Ascending aorta (tissue), 2 donors: ENCODE measurements at regions not wholly inside any gene's neighbourhood (a gene's known extent, or its start where the extent isn't known, plus 50 kb on each side); places are given as distances from the start of the nearest gene placed in this dataset.

Experiments used
- DNase-seq, 2 donors: peaks; one replicate each; pipeline ENCODE4 v3.0.0-alpha.2; 2019; ENCODE audit warnings: low spot score in 2 of 2
- H3K27ac ChIP-seq, 2 donors: fragments of 200-600 bp; sonication (generic); one replicate each; pipeline ENCODE4 v1.5.1; 2016 to 2017; ENCODE audit warnings: mild to moderate bottlenecking in 1 of 2
- H3K27me3 ChIP-seq: fragments of 200-600 bp; sonication (generic); one replicate; pipeline ENCODE4 v1.5.1; 2017
- H3K36me3 ChIP-seq, 2 donors: fragments of 200-600 bp; sonication (generic); one replicate each; pipeline ENCODE4 v1.5.1; 2016
- H3K4me1 ChIP-seq, 2 donors: fragments of 200-600 bp; sonication (generic); one replicate each; pipeline ENCODE4 v1.5.1; 2016 to 2017; ENCODE audit warnings: mild to moderate bottlenecking in 1 of 2
- H3K4me3 ChIP-seq, 2 donors: fragments of 200-600 bp; sonication (generic); one replicate each; pipeline ENCODE4 v1.5.1; 2016 to 2017; ENCODE audit warnings: mild to moderate bottlenecking in 1 of 2
- H3K9me3 ChIP-seq, 2 donors: fragments of 200-600 bp; sonication (generic); one replicate each; pipeline ENCODE4 v1.5.1; 2016
- intact Hi-C: fragments of 100-400 bp; cut with DNase I; formaldehyde crosslinking; loops from one replicate; pipeline ENCODE4 v1.15.1; 2023
- TF ChIP-seq, protein P1 (sequence below), 3 experiments: fragments of 200-600 bp in 2 of 3; fragments of 450-650 bp in 1 of 3; sonication (generic) in 2 of 3; IDR thresholded peaks; one replicate each; pipeline ENCODE4 v1.5.1; 2016 to 2019; ENCODE audit warnings: antibody characterized with exemption in 3 of 3, mild to moderate bottlenecking in 1 of 3, moderate library complexity in 1 of 3

DNA sequence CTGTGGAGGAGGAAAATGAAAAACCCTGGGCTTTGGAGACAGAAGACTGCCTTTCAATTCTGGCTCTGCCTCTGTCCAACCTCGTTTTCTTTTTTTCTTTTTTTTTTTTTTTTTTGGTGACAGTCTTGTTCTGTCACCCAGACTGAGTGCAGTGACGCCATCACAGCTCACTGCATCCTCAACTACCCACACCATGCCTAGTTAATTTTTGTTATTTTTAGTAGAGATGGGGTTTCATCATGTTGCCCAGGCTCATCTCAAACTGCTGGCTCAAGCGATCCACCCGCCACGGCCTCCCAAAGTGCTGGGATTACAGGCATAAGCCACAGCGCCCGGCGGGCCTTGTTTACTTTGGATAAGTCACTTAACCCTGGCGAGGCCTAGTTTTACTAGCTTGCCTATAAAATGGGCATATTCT, 66.3 kb upstream of the SLC25A26 start:
- Histone ChIP-seq H3K9me3 (no peaks in the 10 kb centered on the region), H3K36me3 (no peaks in the 10 kb centered on the region), H3K27me3 (no peaks in the 10 kb centered on the region), H3K4me1 (peaks cover 0 to 16% of the 10 kb centered on the region in 2 donors), H3K27ac (no peak overlapping the region), H3K4me3 (peak overlapping the region; percentile 50 to 58)
- intact Hi-C loops = no loop called here
- no peak for DNase-seq
- TF ChIP-seq, protein P1, sequence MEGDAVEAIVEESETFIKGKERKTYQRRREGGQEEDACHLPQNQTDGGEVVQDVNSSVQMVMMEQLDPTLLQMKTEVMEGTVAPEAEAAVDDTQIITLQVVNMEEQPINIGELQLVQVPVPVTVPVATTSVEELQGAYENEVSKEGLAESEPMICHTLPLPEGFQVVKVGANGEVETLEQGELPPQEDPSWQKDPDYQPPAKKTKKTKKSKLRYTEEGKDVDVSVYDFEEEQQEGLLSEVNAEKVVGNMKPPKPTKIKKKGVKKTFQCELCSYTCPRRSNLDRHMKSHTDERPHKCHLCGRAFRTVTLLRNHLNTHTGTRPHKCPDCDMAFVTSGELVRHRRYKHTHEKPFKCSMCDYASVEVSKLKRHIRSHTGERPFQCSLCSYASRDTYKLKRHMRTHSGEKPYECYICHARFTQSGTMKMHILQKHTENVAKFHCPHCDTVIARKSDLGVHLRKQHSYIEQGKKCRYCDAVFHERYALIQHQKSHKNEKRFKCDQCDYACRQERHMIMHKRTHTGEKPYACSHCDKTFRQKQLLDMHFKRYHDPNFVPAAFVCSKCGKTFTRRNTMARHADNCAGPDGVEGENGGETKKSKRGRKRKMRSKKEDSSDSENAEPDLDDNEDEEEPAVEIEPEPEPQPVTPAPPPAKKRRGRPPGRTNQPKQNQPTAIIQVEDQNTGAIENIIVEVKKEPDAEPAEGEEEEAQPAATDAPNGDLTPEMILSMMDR (IDR thresholded peaks at IDR 0.05) = no peak

- no peaks in the 10 kb centered on the region for H3K9me3 ChIP-seq
- no peaks in the 10 kb centered on the region for H3K27me3 ChIP-seq
- intact Hi-C loops = no loop called here
- peak overlapping the region; percentile 31 to 33 for H3K27ac ChIP-seq
- no peak for DNase-seq
- peaks cover 0 to 16% of the 10 kb centered on the region in 2 donors for H3K4me1 ChIP-seq
- H3K4me3 ChIP-seq = peak overlapping the region; percentile 50 to 58
- no peaks in the 10 kb centered on the region for H3K36me3 ChIP-seq
- TF ChIP-seq, protein P1 (IDR thresholded peaks at IDR 0.05) = no peak
These were observed 67.0 kb upstream of the SLC25A26 start for GRCh38 chr3:66153481-66154443.

GRCh38 chr3:66152336-66152735, 68.5 kb upstream of the SLC25A26 start:
- no peaks in the 10 kb centered on the region for H3K27me3 ChIP-seq
- peaks cover 0 to 16% of the 10 kb centered on the region in 2 donors for H3K4me1 ChIP-seq
- no peak for DNase-seq
- no peaks in the 10 kb centered on the region for H3K9me3 ChIP-seq
- H3K27ac ChIP-seq = no peak overlapping the region
- intact Hi-C loops = no loop called here
- H3K4me3 ChIP-seq = no peak overlapping the region
- H3K36me3 ChIP-seq = no peaks in the 10 kb centered on the region
- TF ChIP-seq, protein P1 (IDR thresholded peaks at IDR 0.05) = no peak

DNA sequence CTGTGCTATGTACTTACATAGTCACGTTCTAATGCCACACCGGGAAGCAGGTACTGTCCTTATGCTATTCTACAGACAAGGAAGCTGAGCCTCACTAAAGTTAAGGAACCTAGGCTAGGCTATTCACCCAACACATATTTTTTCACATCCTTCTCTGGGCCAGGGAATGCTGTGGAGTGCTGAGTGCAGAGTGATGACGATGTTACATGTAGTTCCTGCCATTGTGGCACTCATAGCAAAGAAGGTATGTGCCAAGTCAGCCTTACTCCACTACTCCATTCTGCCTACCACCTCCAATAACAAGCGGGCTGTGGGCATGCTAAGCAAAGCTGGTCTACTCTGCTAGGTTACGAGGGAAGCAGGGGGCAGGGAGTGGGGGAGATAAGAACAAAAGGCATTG, 69.8 kb upstream of the SLC25A26 start:
- Histone ChIP-seq H3K27ac (no peak overlapping the region), H3K27me3 (no peaks in the 10 kb centered on the region), H3K9me3 (no peaks in the 10 kb centered on the region), H3K36me3 (no peaks in the 10 kb centered on the region), H3K4me3 (no peak overlapping the region), H3K4me1 (peaks cover 0 to 16% of the 10 kb centered on the region in 2 donors)
- intact Hi-C loops = no loop called here
- TF ChIP-seq, protein P1 (IDR thresholded peaks at IDR 0.05) = no peak
- no peak for DNase-seq

GRCh38 chr3:66149269-66149668, 71.5 kb upstream of the SLC25A26 start:
- H3K27me3 ChIP-seq = no peaks in the 10 kb centered on the region
- H3K27ac ChIP-seq = no peak overlapping the region
- no peak overlapping the region for H3K4me3 ChIP-seq
- no peaks in the 10 kb centered on the region for H3K9me3 ChIP-seq
- intact Hi-C loops = no loop called here
- DNase-seq = no peak
- no peaks in the 10 kb centered on the region for H3K36me3 ChIP-seq
- peaks cover 0 to 7% of the 10 kb centered on the region in 2 donors for H3K4me1 ChIP-seq
- TF ChIP-seq, protein P1 (IDR thresholded peaks at IDR 0.05) = no peak
